Fibroblast of pulmonary artery (primary cell): ENCODE measurements at regions not wholly inside any gene's neighbourhood (a gene's known extent, or its start where the extent isn't known, plus 50 kb on each side); places are given as distances from the start of the nearest gene placed in this dataset.
"Not testable (repeated sequence)": the region's sequence is repeated elsewhere in the genome, so short reads cannot be mapped to it uniquely, and the experiment has no call there.

Experiments
- DNase-seq: peaks from one replicate; pipeline ENCODE4 v3.0.0-alpha.2; 2010; ENCODE audit warnings: low read depth
- H3K4me3 ChIP-seq: replicated peaks from 2 replicates; pipeline ENCODE4 v1.5.1; 2011; ENCODE audit warnings: low read depth, mild to moderate bottlenecking, control low read depth, low read length, moderate library complexity
- CTCF ChIP-seq: IDR thresholded peaks from 2 replicates; pipeline ENCODE4 v1.5.1; 2011; ENCODE audit warnings: mild to moderate bottlenecking, control low read depth, low read length, inconsistent platforms; ENCODE audit errors: missing control alignments

GRCh38 chr16:54746596-54746995 is 184.1 kb upstream of the IRX5 start:
- no peak overlapping the region for H3K4me3 ChIP-seq
- TF ChIP-seq CTCF, result no peak
- no peak for DNase-seq

GRCh38 chr16:54744998-54745397 is 185.7 kb upstream of the IRX5 start:
- no peak for TF ChIP-seq CTCF
- H3K4me3 ChIP-seq, result no peak overlapping the region
- DNase-seq, result no peak

DNA sequence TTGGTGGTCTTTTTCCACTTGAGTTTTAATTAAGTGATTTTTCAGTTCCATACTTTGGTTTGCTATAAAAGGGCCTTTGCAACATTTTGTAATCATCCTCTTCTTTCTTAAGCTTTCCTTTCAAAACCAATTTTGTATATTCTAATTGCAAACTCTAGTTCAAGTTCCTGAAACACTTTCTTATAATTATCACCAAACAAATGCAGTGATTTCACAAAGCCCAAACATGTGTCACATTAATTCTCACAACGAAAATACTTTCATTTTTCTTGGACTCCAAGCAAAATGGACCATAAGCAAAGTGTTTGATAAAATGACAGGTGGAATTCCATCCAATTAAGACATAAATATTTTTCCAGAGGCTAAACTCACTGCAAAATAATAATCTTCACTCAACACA is 188.2 kb upstream of the IRX5 start:
- H3K4me3 ChIP-seq, result no peak overlapping the region
- no peak for DNase-seq
- TF ChIP-seq CTCF, result no peak

DNA sequence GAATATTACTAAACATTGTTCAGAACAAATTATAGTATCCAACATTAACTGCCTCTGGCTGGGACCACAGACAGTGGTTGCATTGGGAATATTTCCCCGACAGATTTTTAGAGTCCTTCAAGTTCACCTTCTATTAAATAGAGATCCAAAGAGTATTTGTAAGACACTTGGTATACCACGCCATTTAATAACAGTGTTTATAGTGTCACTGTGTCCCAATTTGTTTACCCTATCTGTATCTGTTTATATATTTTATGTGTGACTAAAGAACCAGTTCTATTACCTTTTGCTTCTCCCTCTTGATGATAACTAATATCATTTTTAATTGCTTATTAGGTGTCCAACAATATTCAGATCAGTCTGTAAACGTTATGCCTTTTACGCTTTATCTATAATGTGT is 191.3 kb upstream of the IRX5 start:
- no peak for TF ChIP-seq CTCF
- H3K4me3 ChIP-seq, result no peak overlapping the region
- no peak for DNase-seq

GRCh38 chr16:54734156-54734555 is 196.5 kb upstream of the IRX5 start:
- TF ChIP-seq CTCF, result no peak
- DNase-seq, result no peak
- H3K4me3 ChIP-seq, result no peak overlapping the region

- H3K4me3 ChIP-seq, DNase-seq: not testable (repeated sequence)
These were observed 203.0 kb upstream of the IRX5 start for GRCh38 chr16:54727696-54728095.

DNA sequence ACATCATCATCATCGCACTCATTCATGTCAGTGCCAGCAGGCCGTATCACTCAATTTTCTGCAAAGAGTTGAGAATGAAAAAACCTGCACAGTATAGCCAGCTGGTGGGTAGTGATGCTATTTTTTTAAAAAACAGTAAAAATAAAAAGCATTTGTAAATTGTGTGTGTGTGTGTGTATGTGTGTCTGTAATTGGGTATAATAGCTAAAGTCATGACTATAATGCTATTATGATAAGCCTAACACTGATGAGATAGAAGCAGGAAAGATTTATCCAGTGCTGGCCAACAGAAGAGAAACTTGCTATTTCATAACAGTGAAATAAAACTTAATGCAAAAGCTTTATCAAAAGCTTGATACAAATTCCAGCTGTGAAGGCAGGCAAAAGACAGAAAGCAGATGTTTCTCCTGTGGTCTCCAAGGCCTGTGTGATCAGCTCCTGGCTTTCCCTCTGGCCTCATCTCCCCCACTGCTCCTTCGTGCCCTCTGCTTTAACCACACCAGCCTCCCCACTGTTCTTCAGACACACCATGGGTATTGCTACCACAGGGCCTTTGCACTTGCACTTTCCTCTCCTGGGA is 206.2 kb upstream of the IRX5 start:
- TF ChIP-seq CTCF, result no peak
- no peak overlapping the region for H3K4me3 ChIP-seq

More for the DNA sequence above, 206.2 kb upstream of the IRX5 start:
- DNase-seq, result no peak
